HEK293 (cell line): ENCODE measurements at regions not wholly inside any gene's neighbourhood (a gene's known extent, or its start where the extent isn't known, plus 50 kb on each side); places are given as distances from the start of the nearest gene placed in this dataset.

Experiments used
- CTCF ChIA-PET: fragments of 350-600 bp; formaldehyde crosslinking; extraction: SDS; loops from one replicate; lab custom pipeline; 2021; ENCODE audit warnings: antibody characterized with exemption; lab: Yijun Ruan, JAX
- POLR2A ChIA-PET: fragments of 300-600 bp; formaldehyde crosslinking; extraction: SDS; loops from one replicate; lab custom pipeline; 2020; ENCODE audit warnings: antibody characterized with exemption, inconsistent platforms; lab: Yijun Ruan, JAX
- H3K27ac ChIP-seq: fragments of 200-500 bp; sonication (Bioruptor generic); 2 replicates; pipeline ENCODE4 v1.5.1; 2014; ENCODE audit warnings: low read depth, low read length, control low read depth, inconsistent platforms; ENCODE audit errors: extremely low read depth
- H3K36me3 ChIP-seq, 2 experiments: fragments of 200-500 bp in 1 of 2; sonication (Bioruptor generic) in 1 of 2; 1 replicate in 1 of 2; 2 replicates in 1 of 2; pipeline ENCODE4 v1.5.1; 2014 to 2017; ENCODE audit warnings: inconsistent platforms in 2 of 2, low read length in 2 of 2; ENCODE audit not compliant: control insufficient read depth in 2 of 2, insufficient read depth in 1 of 2
- H3K4me1 ChIP-seq: fragments of 200-500 bp; sonication (Bioruptor generic); 2 replicates; pipeline ENCODE4 v1.5.1; 2014; ENCODE audit warnings: mild to moderate bottlenecking, low read length, inconsistent platforms; ENCODE audit not compliant: control insufficient read depth, insufficient read depth
- H3K4me3 ChIP-seq: 2 replicates; pipeline ENCODE4 v1.5.1; 2011; ENCODE audit warnings: low read depth, mild to moderate bottlenecking, control low read depth, low read length, moderate library complexity
- H3K9me3 ChIP-seq: fragments of 200-500 bp; sonication (Bioruptor generic); 2 replicates; pipeline ENCODE4 v1.5.1; 2014; ENCODE audit warnings: low read depth, low read length, inconsistent platforms; ENCODE audit not compliant: control insufficient read depth, insufficient read depth
- KLF17 ChIP-seq: fragments of 450-650 bp; formaldehyde crosslinking; IDR thresholded peaks from 2 replicates; pipeline ENCODE4 v1.5.1; 2016; ENCODE audit warnings: missing biosample characterization, missing genetic modification characterization
- OVOL3 ChIP-seq: fragments of 450-650 bp; formaldehyde crosslinking; IDR thresholded peaks from 2 replicates; pipeline ENCODE4 v1.5.1; 2016; ENCODE audit warnings: missing biosample characterization, missing genetic modification characterization
- PRDM2 ChIP-seq: fragments of 450-650 bp; formaldehyde crosslinking; IDR thresholded peaks from 2 replicates; pipeline ENCODE4 v1.5.1; 2016; ENCODE audit warnings: missing biosample characterization, missing genetic modification characterization, borderline replicate concordance
- SETDB1 ChIP-seq: IDR thresholded peaks from one replicate; pipeline ENCODE4 v1.6.1; 2017; ENCODE audit warnings: mild to moderate bottlenecking, low read length, moderate library complexity, mixed read lengths; ENCODE audit not compliant: insufficient read length
- TSHZ1 ChIP-seq: fragments of 450-650 bp; formaldehyde crosslinking; IDR thresholded peaks from 2 replicates; pipeline ENCODE4 v1.5.1; 2016; ENCODE audit warnings: missing biosample characterization, missing genetic modification characterization, borderline replicate concordance
- ZBTB48 ChIP-seq: fragments of 450-650 bp; formaldehyde crosslinking; IDR thresholded peaks from 2 replicates; pipeline ENCODE4 v1.5.1; 2016; ENCODE audit warnings: missing biosample characterization, missing genetic modification characterization
- ZBTB6 ChIP-seq: fragments of 450-650 bp; formaldehyde crosslinking; IDR thresholded peaks from 2 replicates; pipeline ENCODE4 v1.5.1; 2017; ENCODE audit warnings: missing biosample characterization, missing genetic modification characterization
- ZEB2 ChIP-seq: fragments of 450-650 bp; formaldehyde crosslinking; IDR thresholded peaks from 2 replicates; pipeline ENCODE4 v1.5.1; 2016; ENCODE audit warnings: missing biosample characterization, missing genetic modification characterization
- ZFP69B ChIP-seq: fragments of 450-650 bp; formaldehyde crosslinking; IDR thresholded peaks from 2 replicates; pipeline ENCODE4 v1.5.1; 2016; ENCODE audit warnings: missing biosample characterization, missing genetic modification characterization
- ZNF146 ChIP-seq: fragments of 450-650 bp; formaldehyde crosslinking; IDR thresholded peaks from 2 replicates; pipeline ENCODE4 v1.5.1; 2016; ENCODE audit warnings: missing biosample characterization, missing genetic modification characterization
- ZNF148 ChIP-seq: fragments of 450-650 bp; formaldehyde crosslinking; IDR thresholded peaks from 2 replicates; pipeline ENCODE4 v1.5.0; 2017; ENCODE audit warnings: missing biosample characterization, missing genetic modification characterization, borderline replicate concordance
- ZNF23 ChIP-seq: fragments of 450-650 bp; formaldehyde crosslinking; IDR thresholded peaks from 2 replicates; pipeline ENCODE4 v1.5.1; 2016; ENCODE audit warnings: missing biosample characterization, missing genetic modification characterization, borderline replicate concordance
- ZNF274 ChIP-seq, 2 experiments: fragments of 200-500 bp in 1 of 2; fragments of 450-650 bp in 1 of 2; sonication (Bioruptor generic) in 1 of 2; formaldehyde crosslinking in 1 of 2; IDR thresholded peaks; 2 replicates each; pipeline versions ENCODE4 v1.5.1 to v1.6.1; 2014 to 2016; ENCODE audit warnings: borderline replicate concordance in 1 of 2, inconsistent platforms in 1 of 2, low read length in 1 of 2, missing biosample characterization in 1 of 2, missing genetic modification characterization in 1 of 2
- ZNF292 ChIP-seq: fragments of 450-650 bp; formaldehyde crosslinking; IDR thresholded peaks from 2 replicates; pipeline ENCODE4 v1.5.1; 2016; ENCODE audit warnings: low read depth, missing biosample characterization, missing genetic modification characterization, borderline replicate concordance
- ZNF426 ChIP-seq: fragments of 450-650 bp; formaldehyde crosslinking; IDR thresholded peaks from 2 replicates; pipeline ENCODE4 v1.5.1; 2017; ENCODE audit warnings: missing biosample characterization, missing genetic modification characterization, mild to moderate bottlenecking, inconsistent platforms, moderate library complexity
- ZNF433 ChIP-seq: fragments of 450-650 bp; formaldehyde crosslinking; IDR thresholded peaks from 2 replicates; pipeline ENCODE4 v1.5.1; 2016; ENCODE audit warnings: missing biosample characterization, missing genetic modification characterization, low read depth
- ZNF48 ChIP-seq: fragments of 450-650 bp; formaldehyde crosslinking; IDR thresholded peaks from 2 replicates; pipeline ENCODE4 v1.5.1; 2016; ENCODE audit warnings: missing biosample characterization, missing genetic modification characterization
- ZNF561 ChIP-seq: fragments of 450-650 bp; IDR thresholded peaks from 2 replicates; pipeline ENCODE4 v1.5.1; 2018; ENCODE audit warnings: missing biosample characterization, missing genetic modification characterization, borderline replicate concordance
- ZNF580 ChIP-seq: fragments of 450-650 bp; formaldehyde crosslinking; IDR thresholded peaks from 2 replicates; pipeline ENCODE4 v1.5.1; 2016; ENCODE audit warnings: missing biosample characterization, missing genetic modification characterization
- ZNF768 ChIP-seq: fragments of 450-650 bp; formaldehyde crosslinking; IDR thresholded peaks from 2 replicates; pipeline ENCODE4 v1.5.1; 2018; ENCODE audit warnings: missing biosample characterization, mild to moderate bottlenecking, missing genetic modification characterization
- ZNF785 ChIP-seq: fragments of 450-650 bp; formaldehyde crosslinking; IDR thresholded peaks from 2 replicates; pipeline ENCODE4 v1.5.1; 2016; ENCODE audit warnings: missing biosample characterization, missing genetic modification characterization

- TF ChIP-seq ZNF433 (tag by site-specific recombination) (no peak), ZEB2 (no peak), ZNF146 (tag by site-specific recombination) (no peak)
- TF ChIP-seq, all 188 proteins: peak for 0
Measured at GRCh38 chr3:168802766-168803165, 707.0 kb upstream of the GOLIM4 start (continued).

GRCh38 chr3:168801794-168802193, 706.1 kb upstream of the GOLIM4 start:
- Histone ChIP-seq H3K27ac (no peak overlapping the region), H3K4me1 (0 out of 2 replicates have a peak, but pooled peaks cover under 1% of the 10 kb centered on the region), H3K9me3 (no peaks in the 10 kb centered on the region), H3K4me3 (no peak overlapping the region), H3K36me3 (no peaks in the 10 kb centered on the region)
- ChIA-PET CTCF (interaction anchor here (0.6 kb wide), 1 partner anchor 19 kb away, joined by 3 read pairs; no protein-coding TSS in a partner anchor), POLR2A (no interaction called here)
- no peak for TF ChIP-seq ZBTB48 (tag by site-specific recombination)
- no peak for TF ChIP-seq ZFP69B (tag by site-specific recombination)
- no peak for TF ChIP-seq ZNF785 (tag by site-specific recombination)
- no peak for TF ChIP-seq ZNF23 (tag by site-specific recombination)
- no peak for TF ChIP-seq ZNF292 (tag by site-specific recombination)
- no peak for TF ChIP-seq OVOL3 (tag by site-specific recombination)
- TF ChIP-seq ZNF768 (tag by site-specific recombination), result no peak
- TF ChIP-seq ZBTB6 (tag by site-specific recombination), result no peak
- TF ChIP-seq TSHZ1 (tag by site-specific recombination), result no peak
- no peak for TF ChIP-seq ZNF48 (tag by site-specific recombination)
- TF ChIP-seq ZNF580 (tag by site-specific recombination), result no peak
- TF ChIP-seq ZNF426 (tag by site-specific recombination), result no peak
- TF ChIP-seq SETDB1, result no peak
- no peak for TF ChIP-seq PRDM2 (tag by site-specific recombination)
- TF ChIP-seq KLF17 (tag by site-specific recombination), result no peak
- no peak for TF ChIP-seq ZNF148 (tag by site-specific recombination)
- no peak for TF ChIP-seq ZNF274 (IDR thresholded peaks at IDR 0.05; ENCODE audit: low read length)
- TF ChIP-seq ZNF274 (tag by site-specific recombination; IDR thresholded peaks at IDR 0.05; ENCODE audit: borderline replicate concordance), result no peak
- no peak for TF ChIP-seq ZNF561 (tag by site-specific recombination)
